Body of pancreas (tissue), 4 donors: ENCODE measurements at regions not wholly inside any gene's neighbourhood (a gene's known extent, or its start where the extent isn't known, plus 50 kb on each side); places are given as distances from the start of the nearest gene placed in this dataset.

Experiments used
- POLR2A ChIP-seq, 3 donors: fragments of 450-650 bp; IDR thresholded peaks; one replicate each; pipeline ENCODE4 v1.6.1; 2016; ENCODE audit warnings: antibody characterized with exemption in 3 of 3, mild to moderate bottlenecking in 2 of 3
- TF ChIP-seq, protein P1 (sequence below), 7 experiments: fragments of 450-650 bp in 4 of 7; fragments of 200-600 bp in 3 of 7; sonication (generic) in 3 of 7; IDR thresholded peaks; one replicate each; pipeline ENCODE4 v1.5.1; 2016 to 2019; ENCODE audit warnings: antibody characterized with exemption in 7 of 7

GRCh38 chr10:10782603-10783002 is 235.1 kb upstream of the CELF2 start:
- TF ChIP-seq, protein P1, sequence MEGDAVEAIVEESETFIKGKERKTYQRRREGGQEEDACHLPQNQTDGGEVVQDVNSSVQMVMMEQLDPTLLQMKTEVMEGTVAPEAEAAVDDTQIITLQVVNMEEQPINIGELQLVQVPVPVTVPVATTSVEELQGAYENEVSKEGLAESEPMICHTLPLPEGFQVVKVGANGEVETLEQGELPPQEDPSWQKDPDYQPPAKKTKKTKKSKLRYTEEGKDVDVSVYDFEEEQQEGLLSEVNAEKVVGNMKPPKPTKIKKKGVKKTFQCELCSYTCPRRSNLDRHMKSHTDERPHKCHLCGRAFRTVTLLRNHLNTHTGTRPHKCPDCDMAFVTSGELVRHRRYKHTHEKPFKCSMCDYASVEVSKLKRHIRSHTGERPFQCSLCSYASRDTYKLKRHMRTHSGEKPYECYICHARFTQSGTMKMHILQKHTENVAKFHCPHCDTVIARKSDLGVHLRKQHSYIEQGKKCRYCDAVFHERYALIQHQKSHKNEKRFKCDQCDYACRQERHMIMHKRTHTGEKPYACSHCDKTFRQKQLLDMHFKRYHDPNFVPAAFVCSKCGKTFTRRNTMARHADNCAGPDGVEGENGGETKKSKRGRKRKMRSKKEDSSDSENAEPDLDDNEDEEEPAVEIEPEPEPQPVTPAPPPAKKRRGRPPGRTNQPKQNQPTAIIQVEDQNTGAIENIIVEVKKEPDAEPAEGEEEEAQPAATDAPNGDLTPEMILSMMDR (IDR thresholded peaks at IDR 0.05) = no peak
- TF ChIP-seq POLR2A (IDR thresholded peaks at IDR 0.05) = no peak
